HFFc6 (cell line): ENCODE measurements at regions not wholly inside any gene's neighbourhood (a gene's known extent, or its start where the extent isn't known, plus 50 kb on each side); places are given as distances from the start of the nearest gene placed in this dataset.
A peak's percentile ranks its signal among the peaks of the same experiment; 100 is the strongest.

Experiments used
- DNase-seq: peaks from one replicate; pipeline ENCODE4 v3.0.0-alpha.2; 2018
- H3K27ac Mint-ChIP-seq: 2 replicates; pipeline ENCODE4 v1.8.0; 2020; ENCODE audit warnings: mild to moderate bottlenecking, mixed read lengths
- H3K27me3 Mint-ChIP-seq: 2 replicates; pipeline ENCODE4 v1.8.0; 2021; ENCODE audit warnings: mild to moderate bottlenecking, moderate library complexity, mixed read lengths; ENCODE audit not compliant: insufficient read depth
- H3K36me3 Mint-ChIP-seq: 2 replicates; pipeline ENCODE4 v1.8.0; 2021; ENCODE audit warnings: low read depth, mixed read lengths
- H3K4me1 Mint-ChIP-seq: 2 replicates; pipeline ENCODE4 v1.8.0; 2020; ENCODE audit warnings: low read depth, mixed read lengths
- H3K4me3 Mint-ChIP-seq: 2 replicates; pipeline ENCODE4 v1.8.0; 2020; ENCODE audit warnings: mild to moderate bottlenecking, moderate library complexity, mixed read lengths
- H3K9me3 Mint-ChIP-seq: 2 replicates; pipeline ENCODE4 v1.8.0; 2020; ENCODE audit warnings: mild to moderate bottlenecking, mixed read lengths
- TF ChIP-seq, protein P1 (sequence below): fragments of 200-600 bp; sonication (generic); IDR thresholded peaks from 2 replicates; pipeline ENCODE4 v1.5.0; 2021; ENCODE audit warnings: antibody characterized with exemption, mild to moderate bottlenecking

DNA sequence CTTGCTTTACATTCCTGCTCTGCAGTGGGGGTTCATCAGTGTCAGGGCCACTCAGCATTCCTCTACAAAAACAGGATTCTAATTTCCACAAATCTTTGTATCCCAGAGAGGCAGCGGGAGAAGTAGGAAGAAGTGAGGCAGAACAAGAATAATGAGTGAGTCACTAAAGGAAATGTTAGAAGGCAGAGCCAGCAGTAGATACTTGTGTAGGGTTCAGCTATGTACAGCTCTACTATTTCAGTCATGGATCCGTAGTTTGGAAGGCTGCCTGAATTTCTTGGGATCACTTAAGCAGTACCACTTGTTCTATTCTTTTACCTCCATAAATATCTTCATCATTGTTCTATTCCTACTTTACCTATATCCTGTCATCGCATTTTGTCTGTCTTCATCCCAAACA, 246.3 kb upstream of the TLE4 start:
- H3K4me3 Mint-ChIP-seq = peak overlapping the region; percentile 61
- H3K4me1 Mint-ChIP-seq = peaks cover 39% of the 10 kb centered on the region
- TF ChIP-seq, protein P1, sequence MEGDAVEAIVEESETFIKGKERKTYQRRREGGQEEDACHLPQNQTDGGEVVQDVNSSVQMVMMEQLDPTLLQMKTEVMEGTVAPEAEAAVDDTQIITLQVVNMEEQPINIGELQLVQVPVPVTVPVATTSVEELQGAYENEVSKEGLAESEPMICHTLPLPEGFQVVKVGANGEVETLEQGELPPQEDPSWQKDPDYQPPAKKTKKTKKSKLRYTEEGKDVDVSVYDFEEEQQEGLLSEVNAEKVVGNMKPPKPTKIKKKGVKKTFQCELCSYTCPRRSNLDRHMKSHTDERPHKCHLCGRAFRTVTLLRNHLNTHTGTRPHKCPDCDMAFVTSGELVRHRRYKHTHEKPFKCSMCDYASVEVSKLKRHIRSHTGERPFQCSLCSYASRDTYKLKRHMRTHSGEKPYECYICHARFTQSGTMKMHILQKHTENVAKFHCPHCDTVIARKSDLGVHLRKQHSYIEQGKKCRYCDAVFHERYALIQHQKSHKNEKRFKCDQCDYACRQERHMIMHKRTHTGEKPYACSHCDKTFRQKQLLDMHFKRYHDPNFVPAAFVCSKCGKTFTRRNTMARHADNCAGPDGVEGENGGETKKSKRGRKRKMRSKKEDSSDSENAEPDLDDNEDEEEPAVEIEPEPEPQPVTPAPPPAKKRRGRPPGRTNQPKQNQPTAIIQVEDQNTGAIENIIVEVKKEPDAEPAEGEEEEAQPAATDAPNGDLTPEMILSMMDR = no peak
- peak; percentile 17 for DNase-seq
- no peaks in the 10 kb centered on the region for H3K27me3 Mint-ChIP-seq
- no peaks in the 10 kb centered on the region for H3K9me3 Mint-ChIP-seq
- peak overlapping the region; percentile 47; the same call in 1 of the 2 replicates for H3K27ac Mint-ChIP-seq
- H3K36me3 Mint-ChIP-seq = no peaks in the 10 kb centered on the region

GRCh38 chr9:79329861-79330260, 241.9 kb upstream of the TLE4 start:
- no peak overlapping the region for H3K4me3 Mint-ChIP-seq
- peaks cover 58% of the 10 kb centered on the region for H3K4me1 Mint-ChIP-seq
- H3K9me3 Mint-ChIP-seq = no peaks in the 10 kb centered on the region
- DNase-seq = no peak
- TF ChIP-seq, protein P1 = no peak
- H3K36me3 Mint-ChIP-seq = no peaks in the 10 kb centered on the region
- H3K27ac Mint-ChIP-seq = no peak overlapping the region
- H3K27me3 Mint-ChIP-seq = no peaks in the 10 kb centered on the region

- DNase-seq = no peak
- H3K4me3 Mint-ChIP-seq = no peak overlapping the region
- H3K27ac Mint-ChIP-seq = no peak overlapping the region
- no peaks in the 10 kb centered on the region for H3K27me3 Mint-ChIP-seq
- peaks cover 14% of the 10 kb centered on the region for H3K9me3 Mint-ChIP-seq
- H3K4me1 Mint-ChIP-seq = peaks cover 28% of the 10 kb centered on the region
- H3K36me3 Mint-ChIP-seq = peaks cover 11% of the 10 kb centered on the region
- TF ChIP-seq, protein P1 = no peak
Observed at GRCh38 chr9:79334001-79334400, 237.8 kb upstream of the TLE4 start.

GRCh38 chr9:79334711-79335110, 237.1 kb upstream of the TLE4 start:
- Mint-ChIP-seq H3K4me1 (peaks cover 28% of the 10 kb centered on the region), H3K9me3 (peaks cover 14% of the 10 kb centered on the region), H3K27ac (no peak overlapping the region), H3K4me3 (no peak overlapping the region), H3K27me3 (no peaks in the 10 kb centered on the region), H3K36me3 (peaks cover 11% of the 10 kb centered on the region)
- no peak for DNase-seq
- TF ChIP-seq, protein P1 = no peak

GRCh38 chr9:79335987-79336386, 235.8 kb upstream of the TLE4 start:
- Mint-ChIP-seq H3K36me3 (peaks cover 11% of the 10 kb centered on the region), H3K27me3 (no peaks in the 10 kb centered on the region), H3K4me3 (no peak overlapping the region), H3K9me3 (peaks cover 14% of the 10 kb centered on the region), H3K4me1 (peaks cover 23% of the 10 kb centered on the region), H3K27ac (no peak overlapping the region)
- no peak for DNase-seq
- TF ChIP-seq, protein P1 = no peak

DNA sequence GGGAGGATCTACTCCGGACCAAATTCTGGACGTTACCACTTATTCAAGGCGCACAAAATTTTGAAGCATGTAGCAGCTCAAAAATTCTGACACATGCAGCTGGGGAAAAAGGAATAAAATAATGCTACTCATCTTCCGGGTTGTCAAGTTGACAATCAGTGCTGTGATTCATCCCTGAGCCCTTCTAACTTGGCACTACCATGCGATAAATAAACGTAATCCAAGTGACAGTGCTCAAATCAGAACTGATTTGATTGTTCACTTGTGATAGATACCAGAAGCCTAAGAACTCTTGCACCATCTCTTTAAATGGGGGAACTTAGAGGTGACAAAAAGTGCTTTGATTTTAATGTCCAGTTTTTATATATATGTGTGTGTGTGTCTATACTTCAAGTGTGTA, 230.2 kb upstream of the TLE4 start:
- H3K9me3 Mint-ChIP-seq = peaks cover 9% of the 10 kb centered on the region
- no peak for DNase-seq

More for the DNA sequence above, 230.2 kb upstream of the TLE4 start:
- Mint-ChIP-seq H3K4me1 (no peaks in the 10 kb centered on the region), H3K4me3 (no peak overlapping the region), H3K27me3 (no peaks in the 10 kb centered on the region), H3K27ac (no peak overlapping the region), H3K36me3 (peaks cover 8% of the 10 kb centered on the region)
- TF ChIP-seq, protein P1 = no peak
